ENCODE measurements at regions not wholly inside any gene's neighbourhood (a gene's known extent, or its start where the extent isn't known, plus 50 kb on each side); places are given as distances from the start of the nearest gene placed in this dataset.

- no peak for TF ChIP-seq CTCF (conservative IDR thresholded peaks at IDR 0.05; ENCODE audit: low read depth, low read length)
- TF ChIP-seq EZH2 (IDR thresholded peaks at IDR 0.05; ENCODE audit: borderline replicate concordance, low read depth, low read length, poor library complexity, severe bottlenecking), result no peak
These were observed 253.2 kb downstream of the NEDD1 start for GRCh38 chr12:97160277-97160676.

All from A673 (cell line).